GM18861 (cell line): ENCODE measurements at regions not wholly inside any gene's neighbourhood (a gene's known extent, or its start where the extent isn't known, plus 50 kb on each side); places are given as distances from the start of the nearest gene placed in this dataset.
"Not testable (repeated sequence)": the region's sequence is repeated elsewhere in the genome, so short reads cannot be mapped to it uniquely, and the experiment has no call there.

Experiments used
- ATAC-seq: cut with Tn5 transposase; IDR thresholded peaks from one replicate; pipeline ENCODE4 v1.9.1; 2021; ENCODE audit not compliant: unreplicated experiment

GRCh38 chr4:27624749-27625148 is 764.1 kb downstream of the STIM2 start:
- ATAC-seq, result no peak

- no peak for ATAC-seq
These were observed 768.0 kb downstream of the STIM2 start for GRCh38 chr4:27628609-27629008.

GRCh38 chr4:27629532-27630225 is 769.0 kb downstream of the STIM2 start:
- ATAC-seq, result no peak

- peak; percentile 87 for ATAC-seq
These were observed 775.6 kb downstream of the STIM2 start for GRCh38 chr4:27635936-27636913.

GRCh38 chr4:27638163-27638915 is 777.7 kb downstream of the STIM2 start:
- no peak for ATAC-seq

GRCh38 chr4:27643101-27643500 is 782.5 kb downstream of the STIM2 start:
- no peak for ATAC-seq

- no peak for ATAC-seq
These were observed 787.8 kb downstream of the STIM2 start for GRCh38 chr4:27648416-27648815.

GRCh38 chr4:27662426-27662825 is 801.8 kb downstream of the STIM2 start:
- no peak for ATAC-seq

- ATAC-seq, result no peak
These were observed 806.3 kb downstream of the STIM2 start for GRCh38 chr4:27666943-27667342.

GRCh38 chr4:27668001-27668400 is 807.4 kb downstream of the STIM2 start:
- no peak for ATAC-seq

- no peak for ATAC-seq
These were observed 817.4 kb downstream of the STIM2 start for GRCh38 chr4:27678027-27678426.

- ATAC-seq, result peak; percentile 97
These were observed 824.0 kb downstream of the STIM2 start for GRCh38 chr4:27684610-27685011.

GRCh38 chr4:27685091-27685490 is 824.5 kb downstream of the STIM2 start:
- ATAC-seq, result no peak

GRCh38 chr4:27685947-27686346 is 825.3 kb downstream of the STIM2 start:
- no peak for ATAC-seq

GRCh38 chr4:27692158-27692557 is 831.5 kb downstream of the STIM2 start:
- peak; percentile 90 for ATAC-seq

- ATAC-seq, result no peak
These were observed 832.4 kb downstream of the STIM2 start for GRCh38 chr4:27692868-27693634.

- not testable (repeated sequence) for ATAC-seq
These were observed 835.6 kb downstream of the STIM2 start for GRCh38 chr4:27696257-27696656.

- ATAC-seq, result no peak
These were observed 841.0 kb downstream of the STIM2 start for GRCh38 chr4:27701606-27702005.

- no peak for ATAC-seq
These were observed 842.2 kb downstream of the STIM2 start for GRCh38 chr4:27702730-27703431.

GRCh38 chr4:27703771-27704170 is 843.1 kb downstream of the STIM2 start:
- ATAC-seq, result no peak
